Activated naive CD4-positive, alpha-beta T cell treated with anti-CD3 and anti-CD28 coated beads, Interleukin-2, amount 50 U/mL, for 72 hours (primary cell): ENCODE measurements at regions not wholly inside any gene's neighbourhood (a gene's known extent, or its start where the extent isn't known, plus 50 kb on each side); places are given as distances from the start of the nearest gene placed in this dataset.
"Not testable (repeated sequence)": the region's sequence is repeated elsewhere in the genome, so short reads cannot be mapped to it uniquely, and the experiment has no call there.

Experiments used
- ATAC-seq, 2 donors: fragments of 150-1000 bp; cut with Tn5 transposase; 2 replicates each; pipeline ENCODE4 v1.10.0; 2021; ENCODE audit warnings: mild to moderate bottlenecking in 2 of 2, moderate library complexity in 2 of 2
- DNase-seq, 2 donors: peaks; one replicate each; pipeline ENCODE4 v3.0.0; 2021 to 2022; ENCODE audit warnings: low spot score in 2 of 2
- H3K27ac Mint-ChIP-seq, 2 donors: one replicate each; pipeline ENCODE4 v1.8.0; 2022; ENCODE audit warnings: mild to moderate bottlenecking in 2 of 2, mixed read lengths in 2 of 2
- H3K36me3 Mint-ChIP-seq, 2 donors: one replicate each; pipeline ENCODE4 v1.8.0; 2022; ENCODE audit warnings: mixed read lengths in 2 of 2
- H3K9me3 Mint-ChIP-seq, 2 donors: one replicate each; pipeline ENCODE4 v1.8.0; 2022; ENCODE audit warnings: mixed read lengths in 2 of 2

DNA sequence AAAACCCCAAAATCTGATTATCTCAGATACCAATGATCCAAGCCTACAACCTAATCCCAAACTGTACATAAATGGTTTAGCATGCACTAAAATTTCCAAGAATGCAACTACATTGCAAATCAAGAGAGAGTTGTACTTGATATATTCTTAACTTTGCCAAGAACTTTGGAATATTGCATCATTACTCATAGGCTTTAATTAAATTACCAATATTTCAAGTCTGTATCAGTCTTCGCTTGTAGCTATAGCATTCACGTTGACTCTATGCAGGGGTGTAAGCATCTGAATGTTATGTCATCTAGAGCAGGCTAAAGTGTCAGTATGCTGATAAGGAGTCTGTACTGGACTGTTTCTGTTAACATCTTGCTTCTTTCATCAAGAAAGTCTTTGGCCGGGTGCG lies 56.3 kb downstream of the FOXI3 start:
- Mint-ChIP-seq H3K9me3 (no peaks in the 10 kb centered on the region), H3K27ac (no peak overlapping the region), H3K36me3 (no peaks in the 10 kb centered on the region)
- ATAC-seq = no peak
- no peak for DNase-seq

DNA sequence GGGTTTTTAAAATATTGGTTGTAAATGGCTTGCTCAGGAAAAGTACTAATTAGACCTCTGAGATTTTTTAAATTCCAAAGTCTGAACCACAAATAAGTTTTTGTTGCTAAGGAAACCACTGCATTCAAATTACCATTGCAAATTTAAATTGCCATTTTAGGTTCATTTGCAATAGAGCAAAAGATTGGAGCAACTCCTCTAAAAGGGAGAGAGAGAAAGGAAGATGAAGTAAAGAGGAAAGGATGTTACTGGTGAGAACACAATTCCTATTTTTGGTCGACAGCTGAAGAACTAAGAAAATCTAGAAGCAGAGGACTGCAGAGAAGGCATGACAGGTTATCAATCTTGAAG lies 74.9 kb downstream of the FOXI3 start:
- ATAC-seq (no peak), DNase-seq (no peak)
- H3K27ac Mint-ChIP-seq = peak overlapping the region in 1 of 2 donors; percentile 7
- peaks cover 0 to 11% of the 10 kb centered on the region in 2 donors for H3K9me3 Mint-ChIP-seq
- no peaks in the 10 kb centered on the region for H3K36me3 Mint-ChIP-seq

DNA sequence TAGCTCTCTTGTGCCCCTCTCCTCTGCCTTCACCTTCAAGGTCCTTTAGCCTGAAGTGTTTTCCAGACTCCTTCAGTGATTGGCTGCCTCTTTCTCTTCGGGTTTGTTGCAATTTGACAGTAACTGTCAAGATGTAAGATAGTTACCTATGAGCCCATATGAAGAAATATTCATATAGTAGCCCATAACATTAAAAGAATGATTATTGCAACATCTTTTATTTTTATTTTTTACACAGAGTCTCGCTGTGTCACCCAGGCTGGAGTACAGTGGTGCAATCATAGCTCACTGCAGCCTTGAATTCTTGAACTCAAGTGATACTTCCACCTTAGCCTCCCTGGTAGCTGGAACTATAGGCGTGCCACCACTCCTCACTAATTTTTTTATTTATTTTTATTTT lies 80.5 kb downstream of the FOXI3 start:
- H3K9me3 Mint-ChIP-seq = peaks cover 0 to 11% of the 10 kb centered on the region in 2 donors
- no peak for ATAC-seq

DNA sequence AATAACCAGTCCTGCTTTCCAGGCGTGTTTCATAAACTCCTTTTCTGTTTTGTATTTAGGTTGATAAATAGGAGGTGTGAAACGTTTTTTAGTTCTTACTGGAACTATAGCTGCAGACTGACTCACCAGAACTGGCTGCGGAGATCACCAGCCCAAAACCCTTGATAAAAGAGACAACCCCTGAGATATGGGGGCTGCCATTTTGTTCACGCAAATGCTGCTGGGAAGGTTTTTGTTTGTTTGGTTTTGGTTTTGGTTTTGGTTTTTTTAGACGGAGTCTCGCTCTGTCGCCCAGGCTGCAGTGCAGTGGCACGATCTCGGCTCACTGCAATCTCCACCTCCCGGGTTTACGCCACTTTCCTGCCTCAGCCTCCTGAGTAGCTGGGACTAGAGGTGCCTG lies 87.1 kb downstream of the FOXI3 start:
- H3K9me3 Mint-ChIP-seq, ATAC-seq, DNase-seq, H3K36me3 Mint-ChIP-seq, H3K27ac Mint-ChIP-seq: not testable (repeated sequence)

More for the DNA sequence above, 80.5 kb downstream of the FOXI3 start:
- DNase-seq = no peak
- Mint-ChIP-seq H3K36me3 (no peaks in the 10 kb centered on the region), H3K27ac (no peak overlapping the region)

DNA sequence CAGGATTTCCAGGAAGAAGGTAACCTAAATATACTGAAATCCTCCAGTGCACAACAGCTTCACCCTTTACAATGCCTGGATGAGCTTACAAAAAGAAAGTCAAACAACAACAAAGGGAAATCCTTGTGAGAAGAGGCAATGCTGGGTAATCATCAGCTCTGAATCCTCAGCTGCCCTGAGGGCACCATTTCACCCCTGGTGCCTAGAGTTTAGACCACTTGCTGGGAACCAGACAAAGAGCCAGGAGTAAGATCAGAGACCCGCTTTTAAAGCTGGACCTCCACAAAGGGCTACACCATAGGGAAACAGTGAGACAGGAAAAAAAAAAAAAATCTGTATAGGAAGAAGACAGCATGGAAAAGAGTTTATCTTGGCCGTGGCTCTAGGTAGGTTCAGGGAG lies 97.0 kb downstream of the FOXI3 start:
- Mint-ChIP-seq H3K27ac (no peak overlapping the region), H3K36me3 (no peaks in the 10 kb centered on the region), H3K9me3 (no peaks in the 10 kb centered on the region)
- ATAC-seq (no peak), DNase-seq (no peak)

DNA sequence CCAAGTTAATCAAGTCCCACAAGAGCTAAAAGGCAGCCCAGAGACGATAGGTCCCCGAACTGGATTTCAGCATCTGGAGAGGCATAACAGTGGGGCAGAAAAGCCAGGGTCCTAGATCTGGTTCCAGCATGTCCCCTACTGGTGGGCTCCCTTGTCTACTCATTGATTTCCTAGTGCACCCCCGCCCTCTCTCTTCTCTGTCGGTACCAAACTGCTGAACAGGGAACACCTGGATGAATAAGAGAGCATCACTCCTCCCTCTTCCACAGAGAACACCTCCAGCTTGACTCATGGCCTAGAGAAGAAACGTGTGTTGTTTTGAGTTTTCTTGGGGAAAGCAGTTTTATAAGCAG lies 101.3 kb downstream of the FOXI3 start:
- H3K9me3 Mint-ChIP-seq = no peaks in the 10 kb centered on the region

DNA sequence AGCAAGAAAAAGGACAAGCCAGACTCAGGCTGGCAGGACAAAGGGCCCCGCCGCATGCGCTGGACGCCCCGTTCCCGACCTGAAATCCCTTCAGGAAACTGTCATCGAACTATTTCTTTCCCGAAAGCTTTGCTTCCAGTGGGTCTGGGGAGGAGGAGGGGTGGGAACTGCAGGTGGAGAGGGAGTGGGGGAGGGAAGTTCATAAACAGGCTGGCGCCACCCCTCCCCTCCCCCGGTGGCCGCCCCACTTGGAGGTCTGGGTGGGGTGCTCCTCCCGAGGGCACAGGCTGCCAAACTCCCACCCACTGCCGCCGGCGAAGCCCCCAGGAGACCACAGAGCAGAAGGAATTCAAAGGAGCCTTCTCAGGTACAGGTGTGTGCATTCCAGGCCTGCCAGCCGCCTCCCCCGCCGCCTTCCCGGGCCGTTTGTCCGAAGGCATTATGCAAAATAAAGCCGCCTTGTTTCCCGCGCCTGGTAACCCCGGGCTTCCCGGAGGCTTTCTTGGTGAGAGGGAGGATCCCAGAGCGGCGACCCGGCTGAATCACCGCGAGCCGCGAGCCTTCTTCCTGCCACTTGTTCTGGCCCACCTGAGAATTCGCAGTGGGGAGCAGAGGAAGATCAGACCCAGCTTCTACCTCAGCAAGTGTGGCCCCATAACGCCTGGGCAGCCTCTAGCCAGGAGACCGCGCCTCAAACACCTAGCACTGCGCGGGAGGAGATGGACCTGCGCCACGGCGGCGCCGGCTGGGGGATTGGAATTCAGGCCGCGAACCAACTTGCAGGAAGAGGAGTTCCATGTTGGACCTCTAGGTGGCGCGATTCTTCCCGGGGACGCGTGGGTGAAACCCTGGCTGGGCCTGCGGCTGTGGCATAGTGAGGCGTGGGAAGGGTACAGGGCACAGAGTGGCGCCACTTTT lies 101.9 kb downstream of the FOXI3 start:
- H3K9me3 Mint-ChIP-seq = no peaks in the 10 kb centered on the region
- H3K27ac Mint-ChIP-seq = peak overlapping the region in 1 of 2 donors; percentile 29
- no peaks in the 10 kb centered on the region for H3K36me3 Mint-ChIP-seq
- ATAC-seq (peak; percentile 70 to 76), DNase-seq (peak; percentile 65 to 85)

More for the DNA sequence above, 101.3 kb downstream of the FOXI3 start:
- no peak overlapping the region for H3K27ac Mint-ChIP-seq
- DNase-seq (no peak), ATAC-seq (no peak)
- H3K36me3 Mint-ChIP-seq = no peaks in the 10 kb centered on the region

DNA sequence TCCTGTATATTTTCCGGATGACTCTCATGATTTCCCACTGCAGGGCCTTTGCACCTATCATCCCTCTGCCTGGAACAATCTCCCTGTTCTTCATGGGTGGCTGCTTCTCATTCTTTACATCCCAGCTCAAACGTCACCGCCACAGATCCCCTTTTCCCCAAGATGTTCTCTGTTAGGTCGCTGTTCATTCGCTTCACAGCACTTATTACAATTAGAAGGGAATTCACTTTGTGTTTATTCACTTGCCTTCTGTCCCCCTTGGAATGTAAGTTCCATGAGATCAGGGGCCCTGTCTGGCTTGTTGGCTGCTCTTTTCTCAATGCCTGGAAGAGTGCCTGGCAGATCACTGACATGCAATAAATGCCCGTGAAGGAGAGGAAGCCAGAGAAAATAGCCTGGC lies 106.7 kb downstream of the FOXI3 start:
- ATAC-seq (no peak), DNase-seq (no peak)
- H3K9me3 Mint-ChIP-seq = peaks cover 0 to under 1% of the 10 kb centered on the region in 2 donors
- H3K27ac Mint-ChIP-seq = no peak overlapping the region
- H3K36me3 Mint-ChIP-seq = no peaks in the 10 kb centered on the region

DNA sequence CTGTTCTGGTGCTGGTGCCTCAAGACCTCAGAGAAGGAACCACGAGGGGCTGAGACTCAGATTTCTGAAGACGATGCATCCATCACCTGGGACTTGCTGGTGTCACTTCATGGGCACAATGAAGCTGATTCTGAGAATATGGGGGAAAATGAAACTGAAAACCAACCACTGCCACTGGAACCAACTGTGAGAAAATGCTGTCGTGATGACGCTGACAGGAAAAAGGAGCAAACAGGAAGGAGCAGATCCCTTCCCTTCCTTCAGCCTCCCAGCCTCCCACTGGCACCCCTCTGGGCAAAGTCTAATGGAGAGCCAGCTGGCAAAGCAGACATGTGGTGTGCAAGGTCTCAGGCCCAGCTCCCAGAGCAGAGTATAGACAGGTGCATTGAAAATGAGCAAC lies 109.7 kb downstream of the FOXI3 start:
- ATAC-seq (no peak), DNase-seq (no peak)
- peaks cover 0 to 4% of the 10 kb centered on the region in 2 donors for H3K9me3 Mint-ChIP-seq
- no peak overlapping the region for H3K27ac Mint-ChIP-seq
- no peaks in the 10 kb centered on the region for H3K36me3 Mint-ChIP-seq

DNA sequence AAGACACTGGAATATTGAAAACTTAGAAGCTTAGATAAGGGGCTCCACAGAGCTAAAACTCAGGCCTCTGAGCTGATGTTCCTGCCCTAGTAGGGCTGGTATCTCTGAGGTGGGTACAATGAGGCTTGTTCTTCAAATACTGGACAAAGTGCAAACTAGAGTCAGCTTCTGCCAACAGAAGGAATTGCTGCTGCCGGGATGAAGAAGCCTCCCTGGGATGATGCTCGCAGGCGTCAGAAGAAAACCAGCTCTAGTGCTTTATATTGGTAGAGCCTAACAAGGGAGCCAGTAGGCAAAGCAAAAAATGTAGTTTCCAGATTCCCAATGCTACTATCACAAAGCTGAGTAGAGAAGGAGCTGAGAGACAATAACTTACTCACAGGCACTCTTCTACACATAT lies 118.1 kb downstream of the FOXI3 start:
- Mint-ChIP-seq H3K36me3 (no peaks in the 10 kb centered on the region), H3K9me3 (no peaks in the 10 kb centered on the region), H3K27ac (no peak overlapping the region)
- no peak for ATAC-seq
- no peak for DNase-seq

DNA sequence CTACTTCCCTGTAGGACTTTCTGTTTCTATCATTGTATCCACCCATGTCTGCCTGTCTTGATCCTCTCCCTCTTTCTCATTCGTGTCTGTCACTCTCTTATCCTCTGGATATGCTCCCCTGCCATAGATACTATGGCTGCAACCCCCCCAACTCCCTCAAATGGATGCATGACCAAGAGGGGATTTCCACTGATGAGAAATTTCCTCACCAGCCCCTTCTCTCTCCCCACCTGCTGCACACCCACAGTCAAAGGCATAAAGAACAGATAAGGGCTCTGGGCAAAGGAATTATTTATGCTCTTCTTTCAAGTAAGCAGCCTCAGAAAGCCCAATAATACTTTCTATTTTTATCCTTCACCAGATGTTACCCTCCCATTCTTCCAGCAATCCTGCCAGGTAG lies 121.3 kb downstream of the FOXI3 start:
- Mint-ChIP-seq H3K36me3 (no peaks in the 10 kb centered on the region), H3K27ac (no peak overlapping the region), H3K9me3 (no peaks in the 10 kb centered on the region)
- DNase-seq (no peak), ATAC-seq (no peak)

DNA sequence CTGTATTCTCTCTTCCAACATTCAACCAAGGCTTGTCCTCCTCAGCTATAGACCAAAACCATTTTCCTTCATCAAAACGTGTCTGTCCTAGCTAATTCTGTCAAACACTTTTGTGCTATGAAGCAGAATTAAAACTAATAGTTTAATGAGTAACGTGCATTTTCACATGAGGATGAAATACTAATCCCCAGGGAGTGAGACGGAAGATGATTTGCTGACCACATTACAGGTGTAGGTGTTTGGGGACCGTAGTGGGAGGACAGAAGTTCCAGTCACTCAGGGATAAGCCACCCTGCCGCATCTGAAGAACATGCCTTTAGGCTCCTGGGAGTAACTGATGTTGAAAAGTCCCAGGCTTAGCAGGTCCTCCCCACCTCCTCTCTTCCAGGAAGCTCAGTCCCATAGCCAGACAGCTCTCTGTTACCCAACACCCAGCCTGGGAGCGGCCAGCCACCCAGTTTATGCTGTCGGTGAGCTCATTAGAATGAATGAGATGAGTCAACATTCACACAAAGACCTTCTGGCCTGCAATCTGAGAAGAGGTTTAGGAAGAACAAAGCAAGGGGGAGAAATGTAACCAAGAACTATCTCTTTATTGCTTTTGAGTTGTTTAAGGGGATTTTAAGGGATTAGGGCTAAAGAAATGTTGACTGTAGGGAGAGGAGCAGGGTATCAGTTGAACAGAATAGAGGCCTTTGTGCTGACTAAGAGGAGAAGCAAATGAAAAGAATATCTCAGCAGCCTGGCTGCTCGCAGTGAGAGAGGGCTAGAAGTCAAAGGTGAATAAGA lies 122.5 kb downstream of the FOXI3 start:
- Mint-ChIP-seq H3K27ac (no peak overlapping the region), H3K36me3 (no peaks in the 10 kb centered on the region), H3K9me3 (no peaks in the 10 kb centered on the region)
- ATAC-seq (peak in 1 of 2 donors; percentile 16), DNase-seq (no peak)

DNA sequence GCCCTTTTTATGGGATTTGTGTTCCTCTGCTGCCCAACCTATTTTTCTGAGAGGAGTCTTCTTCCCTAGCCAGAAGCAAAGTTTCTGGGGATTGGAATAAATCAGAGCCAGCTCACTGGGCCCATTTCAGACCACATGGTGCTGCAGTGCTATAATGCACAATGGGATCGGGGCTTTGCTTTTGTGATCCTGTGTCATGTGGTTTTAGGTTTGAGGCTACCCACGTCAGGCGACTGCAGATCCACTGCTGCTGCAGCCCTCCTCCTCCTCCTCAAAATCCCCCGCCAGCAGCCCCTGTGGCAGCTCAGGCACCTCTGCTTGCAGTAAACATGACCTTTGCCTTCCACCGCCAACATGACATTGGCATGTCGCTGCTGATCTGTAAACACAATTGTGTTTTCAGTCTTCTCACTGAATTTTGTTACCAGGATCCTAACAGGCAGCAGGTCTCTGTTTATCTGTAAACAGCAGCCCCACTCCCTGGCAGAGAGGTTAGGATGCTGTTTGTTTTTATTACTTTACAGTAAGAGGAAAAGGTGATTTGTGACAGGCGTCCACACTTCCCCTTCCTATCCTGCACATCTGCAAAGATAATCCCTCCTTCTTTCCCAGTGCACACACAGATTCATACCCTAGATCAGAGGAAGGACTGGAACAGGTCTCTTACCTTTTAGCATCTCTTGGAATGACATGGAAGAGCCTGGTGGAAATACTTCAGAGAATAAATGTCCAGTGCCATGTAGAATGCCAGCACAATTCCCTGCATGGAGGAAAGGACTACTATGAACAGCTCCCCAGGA lies 130.8 kb downstream of the FOXI3 start:
- Mint-ChIP-seq H3K36me3 (peaks cover 0 to 6% of the 10 kb centered on the region in 2 donors), H3K9me3 (peaks cover 5 to 6% of the 10 kb centered on the region in 2 donors), H3K27ac (no peak overlapping the region)
- no peak for DNase-seq
- ATAC-seq = no peak

DNA sequence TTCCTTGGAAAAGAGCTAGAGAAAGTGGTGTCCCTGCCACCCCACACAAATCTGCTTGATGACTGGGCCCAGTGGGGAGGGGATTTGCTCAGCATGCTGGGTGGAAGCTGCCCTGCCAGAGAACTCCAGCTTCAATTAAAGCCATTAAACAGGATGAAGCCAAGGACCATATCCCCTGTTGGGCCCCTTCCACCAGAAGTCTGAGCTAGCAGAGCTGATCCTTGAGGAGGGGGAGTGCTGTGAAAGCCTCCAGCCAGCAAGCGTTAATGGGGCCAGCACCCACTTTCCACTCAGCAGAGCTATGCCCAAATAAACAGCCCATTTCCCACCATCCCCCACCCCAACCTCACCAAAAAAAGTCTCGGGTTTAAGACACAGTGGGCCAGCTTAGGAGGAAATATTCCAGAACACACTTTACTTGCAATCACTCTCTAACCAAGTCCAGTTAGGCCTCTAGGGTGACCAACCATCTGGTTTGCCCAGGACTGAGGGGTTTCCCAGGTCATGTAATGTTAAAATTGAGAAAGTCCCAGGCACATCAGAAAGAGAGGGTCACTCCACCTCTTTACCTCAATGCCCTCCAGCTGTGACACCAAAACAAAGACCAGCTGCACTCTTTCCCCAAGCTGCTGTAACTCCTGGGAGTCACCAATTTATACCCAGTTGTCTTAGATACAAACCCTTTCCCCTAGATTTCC lies 132.3 kb downstream of the FOXI3 start:
- no peak overlapping the region for H3K27ac Mint-ChIP-seq
- DNase-seq (no peak), ATAC-seq (no peak)
- peaks cover 5 to 6% of the 10 kb centered on the region in 2 donors for H3K9me3 Mint-ChIP-seq
- peaks cover 0 to 6% of the 10 kb centered on the region in 2 donors for H3K36me3 Mint-ChIP-seq

DNA sequence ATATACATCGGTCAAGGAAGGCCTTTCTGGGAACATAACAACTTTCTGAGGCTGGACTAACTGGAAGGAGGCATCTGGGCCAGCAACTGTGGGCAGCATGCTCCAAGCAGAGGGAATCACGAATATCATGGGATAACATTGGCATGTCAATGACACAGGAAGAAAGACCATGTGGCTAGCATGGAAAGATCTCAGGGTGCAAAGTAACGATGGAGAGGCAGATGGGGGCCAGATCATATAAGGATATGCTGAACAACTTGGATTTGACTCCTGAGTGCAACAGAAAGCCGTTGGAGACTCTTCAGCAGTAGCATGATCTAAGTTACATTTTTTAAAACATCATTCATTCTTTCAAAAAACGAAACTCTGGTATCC lies 133.6 kb downstream of the FOXI3 start:
- Mint-ChIP-seq H3K36me3 (peaks cover 0 to 6% of the 10 kb centered on the region in 2 donors), H3K9me3 (peaks cover 5 to 6% of the 10 kb centered on the region in 2 donors), H3K27ac (no peak overlapping the region)
- DNase-seq = no peak
- ATAC-seq = no peak
